SU-DHL-6 (cell line): ENCODE measurements at regions not wholly inside any gene's neighbourhood (a gene's known extent, or its start where the extent isn't known, plus 50 kb on each side); places are given as distances from the start of the nearest gene placed in this dataset.

Experiments used
- H2AFZ ChIP-seq: fragments of 200-600 bp; sonication (generic); 2 replicates; pipeline ENCODE4 v1.6.1; 2014; ENCODE audit warnings: low read depth, mild to moderate bottlenecking, moderate library complexity, mixed read lengths, antibody characterized with exemption, low read length; ENCODE audit not compliant: severe bottlenecking
- H3F3A ChIP-seq: fragments of 200-600 bp; shearing (Covaris generic); 2 replicates; pipeline ENCODE4 v1.6.0; 2016; ENCODE audit warnings: antibody characterized with exemption, mild to moderate bottlenecking; ENCODE audit not compliant: insufficient read depth
- H3K27ac ChIP-seq: fragments of 200-600 bp; sonication (generic); 2 replicates; pipeline ENCODE4 v1.5.1; 2016; ENCODE audit warnings: low read depth, mild to moderate bottlenecking, low read length, moderate library complexity, mixed read lengths
- H3K27me3 ChIP-seq: fragments of 200-600 bp; sonication (generic), shearing (Covaris generic); 2 replicates; pipeline ENCODE4 v1.6.0; 2014; ENCODE audit warnings: mild to moderate bottlenecking, low read length
- H3K36me3 ChIP-seq: fragments of 200-600 bp; sonication (generic); 2 replicates; pipeline ENCODE4 v1.6.1; 2014; ENCODE audit warnings: mild to moderate bottlenecking, low read length, mixed read lengths
- H3K4me2 ChIP-seq: fragments of 300-600, 200-600 bp; shearing (Covaris generic), sonication (generic); 2 replicates; pipeline ENCODE4 v1.6.0; 2014; ENCODE audit warnings: low read length, low read depth, mild to moderate bottlenecking; ENCODE audit not compliant: poor library complexity, severe bottlenecking
- H3K4me3 ChIP-seq: fragments of 200-600 bp; sonication (generic); 2 replicates; pipeline ENCODE4 v1.5.1; 2014; ENCODE audit warnings: antibody characterized with exemption, low read length, mild to moderate bottlenecking, mixed read lengths; ENCODE audit not compliant: insufficient read depth, poor library complexity, severe bottlenecking
- H3K79me2 ChIP-seq: fragments of 200-600 bp; sonication (generic); 2 replicates; pipeline ENCODE4 v1.6.1; 2014; ENCODE audit warnings: mild to moderate bottlenecking, low read length, moderate library complexity; ENCODE audit not compliant: insufficient read depth
- H3K9ac ChIP-seq: fragments of 200-600 bp; sonication (generic); 2 replicates; pipeline ENCODE4 v1.7.0; 2014; ENCODE audit warnings: mild to moderate bottlenecking, low read length
- H3K9me2 ChIP-seq: fragments of 200-600 bp; sonication (generic); replicated peaks from 2 replicates; pipeline ENCODE4 v1.6.1; 2014; ENCODE audit warnings: low read length; ENCODE audit not compliant: insufficient read depth
- H3K9me3 ChIP-seq: fragments of 200-600 bp; sonication (generic); 2 replicates; pipeline ENCODE4 v1.6.1; 2014; ENCODE audit warnings: low read length, mixed read lengths; ENCODE audit not compliant: insufficient read depth
- H4K20me1 ChIP-seq: fragments of 200-600 bp; sonication (generic); 2 replicates; pipeline ENCODE4 v1.6.1; 2014; ENCODE audit warnings: low read depth, mild to moderate bottlenecking, antibody characterized with exemption, low read length, moderate library complexity, mixed read lengths
- CTCF ChIP-seq: fragments of 200-600 bp; sonication (generic); IDR thresholded peaks from one replicate; pipeline ENCODE4 v1.5.1; 2017; ENCODE audit warnings: antibody characterized with exemption, mild to moderate bottlenecking, low read length, moderate library complexity; ENCODE audit not compliant: insufficient read depth, poor library complexity, severe bottlenecking
- EZH2phosphoT487 ChIP-seq: fragments of 200-600 bp; sonication (generic), shearing (Covaris generic); conservative IDR thresholded peaks from 2 replicates; pipeline ENCODE4 v1.6.1; 2018; ENCODE audit warnings: mild to moderate bottlenecking, antibody characterized with exemption, low read length, moderate library complexity, mixed read lengths

GRCh38 chr4:151960449-151961230 is 199.8 kb upstream of the GATB start:
- H3K9me2 ChIP-seq = no peaks in the 10 kb centered on the region

GRCh38 chr4:151957153-151957552 is 196.3 kb upstream of the GATB start:
- H3K9me3 ChIP-seq = no peaks in the 10 kb centered on the region
- no peak overlapping the region for H3K9ac ChIP-seq
- no peaks in the 10 kb centered on the region for H3K9me2 ChIP-seq
- H3K27me3 ChIP-seq = no peaks in the 10 kb centered on the region
- H2AFZ ChIP-seq = no peak overlapping the region
- H3K36me3 ChIP-seq = no peaks in the 10 kb centered on the region
- H4K20me1 ChIP-seq = no peaks in the 10 kb centered on the region
- no peak overlapping the region for H3K4me2 ChIP-seq
- H3F3A ChIP-seq = no peaks in the 10 kb centered on the region
- H3K27ac ChIP-seq = no peak overlapping the region
- no peaks in the 10 kb centered on the region for H3K79me2 ChIP-seq
- no peak overlapping the region for H3K4me3 ChIP-seq
- no peak for TF ChIP-seq CTCF
- TF ChIP-seq EZH2phosphoT487 = no peak

More at GRCh38 chr4:151960449-151961230, 199.8 kb upstream of the GATB start:
- H4K20me1 ChIP-seq = no peaks in the 10 kb centered on the region
- TF ChIP-seq EZH2phosphoT487 (no peak), CTCF (no peak)
- no peaks in the 10 kb centered on the region for H3K27me3 ChIP-seq
- H3K9ac ChIP-seq = no peak overlapping the region
- H3F3A ChIP-seq = no peaks in the 10 kb centered on the region
- no peak overlapping the region for H3K4me3 ChIP-seq
- no peak overlapping the region for H2AFZ ChIP-seq
- no peaks in the 10 kb centered on the region for H3K9me3 ChIP-seq
- H3K79me2 ChIP-seq = no peaks in the 10 kb centered on the region
- no peaks in the 10 kb centered on the region for H3K36me3 ChIP-seq
- H3K4me2 ChIP-seq = no peak overlapping the region
- no peak overlapping the region for H3K27ac ChIP-seq

- H3K4me2 ChIP-seq = no peak overlapping the region
- H3K79me2 ChIP-seq = no peaks in the 10 kb centered on the region
- no peaks in the 10 kb centered on the region for H3K9me3 ChIP-seq
- TF ChIP-seq CTCF (no peak), EZH2phosphoT487 (no peak)
- H3K9ac ChIP-seq = no peak overlapping the region
- H3F3A ChIP-seq = no peaks in the 10 kb centered on the region
- no peaks in the 10 kb centered on the region for H3K36me3 ChIP-seq
- no peak overlapping the region for H2AFZ ChIP-seq
- H3K4me3 ChIP-seq = no peak overlapping the region
- H3K27me3 ChIP-seq = no peaks in the 10 kb centered on the region
- H3K9me2 ChIP-seq = 0 out of 2 replicates have a peak, but pooled peaks cover under 1% of the 10 kb centered on the region
- no peak overlapping the region for H3K27ac ChIP-seq
- no peaks in the 10 kb centered on the region for H4K20me1 ChIP-seq
Measured at GRCh38 chr4:151955721-151956380, 195.0 kb upstream of the GATB start.
